SK-N-SH treated with all-trans-retinoic acid at 6 μM for 48 hours (cell line): ENCODE measurements at regions not wholly inside any gene's neighbourhood (a gene's known extent, or its start where the extent isn't known, plus 50 kb on each side); places are given as distances from the start of the nearest gene placed in this dataset.

Experiments used
- ATAC-seq: fragments of 200-7000 bp; cut with Tn5 transposase; 3 replicates; pipeline ENCODE4 v1.9.1; 2020; ENCODE audit warnings: mild to moderate bottlenecking, moderate library complexity
- ARNTL ChIP-seq: fragments of 450-650 bp; formaldehyde crosslinking; IDR thresholded peaks from 2 replicates; pipeline ENCODE4 v1.5.0; 2020; ENCODE audit warnings: low read depth, mild to moderate bottlenecking, moderate library complexity, borderline replicate concordance
- BACH2 ChIP-seq: fragments of 250-450 bp; sonication (Bioruptor Pico); IDR thresholded peaks from 2 replicates; pipeline ENCODE4 v1.9.0; 2021; ENCODE audit warnings: mild to moderate bottlenecking, borderline replicate concordance
- CREB5 ChIP-seq: fragments of 250-450 bp; sonication (Bioruptor Pico); IDR thresholded peaks from 2 replicates; pipeline ENCODE4 v1.5.1; 2020; ENCODE audit warnings: low read depth, mild to moderate bottlenecking, moderate library complexity
- CSRNP3 ChIP-seq: fragments of 250-450 bp; sonication (Bioruptor Pico); IDR thresholded peaks from 2 replicates; pipeline ENCODE4 v1.5.1; 2021; ENCODE audit warnings: mild to moderate bottlenecking, moderate library complexity
- ESRRG ChIP-seq: fragments of 250-450 bp; sonication (Bioruptor Pico); IDR thresholded peaks from 2 replicates; pipeline ENCODE4 v1.6.1; 2021; ENCODE audit warnings: mild to moderate bottlenecking
- GLIS3 ChIP-seq: fragments of 250-450 bp; sonication (Bioruptor Pico); IDR thresholded peaks from 2 replicates; pipeline ENCODE4 v1.5.0; 2020; ENCODE audit warnings: mild to moderate bottlenecking, moderate library complexity
- ISL1 ChIP-seq: fragments of 250-450 bp; sonication (Bioruptor Pico); IDR thresholded peaks from 2 replicates; pipeline ENCODE4 v2.1.2; 2022; ENCODE audit warnings: mild to moderate bottlenecking, moderate library complexity
- OSR1 ChIP-seq: fragments of 250-450 bp; sonication (Bioruptor Pico); IDR thresholded peaks from 2 replicates; pipeline ENCODE4 v1.8.0; 2022; ENCODE audit warnings: moderate library complexity, mild to moderate bottlenecking, inconsistent platforms
- PATZ1 ChIP-seq: fragments of 250-450 bp; sonication (Bioruptor Pico); IDR thresholded peaks from 2 replicates; pipeline ENCODE4 v1.8.0; 2020; ENCODE audit warnings: mild to moderate bottlenecking, moderate library complexity, borderline replicate concordance
- POU6F1 ChIP-seq: fragments of 250-450 bp; sonication (Bioruptor Pico); IDR thresholded peaks from 2 replicates; pipeline ENCODE4 v1.8.0; 2021; ENCODE audit warnings: low read depth, mild to moderate bottlenecking, moderate library complexity, borderline replicate concordance
- PPARA ChIP-seq: fragments of 250-450 bp; sonication (Bioruptor Pico); IDR thresholded peaks from 2 replicates; pipeline ENCODE4 v1.5.0; 2020; ENCODE audit warnings: mild to moderate bottlenecking, borderline replicate concordance
- SNAI2 ChIP-seq: fragments of 250-450 bp; sonication (Bioruptor Pico); IDR thresholded peaks from 2 replicates; pipeline ENCODE4 v1.5.0; 2020; ENCODE audit warnings: mild to moderate bottlenecking, moderate library complexity
- TCF4 ChIP-seq: fragments of 250-450 bp; sonication (Bioruptor Pico); IDR thresholded peaks from 2 replicates; pipeline ENCODE4 v1.8.0; 2021; ENCODE audit warnings: mild to moderate bottlenecking, moderate library complexity, borderline replicate concordance
- TOX ChIP-seq: fragments of 250-450 bp; sonication (Bioruptor Pico); IDR thresholded peaks from 2 replicates; pipeline ENCODE4 v1.8.0; 2021; ENCODE audit warnings: mild to moderate bottlenecking, moderate library complexity, borderline replicate concordance
- TSHZ2 ChIP-seq: fragments of 250-450 bp; sonication (Bioruptor Pico); IDR thresholded peaks from 2 replicates; pipeline ENCODE4 v1.5.0; 2020; ENCODE audit warnings: mild to moderate bottlenecking, moderate library complexity
- ZC3H10 ChIP-seq: fragments of 250-450 bp; sonication (Bioruptor Pico); IDR thresholded peaks from 2 replicates; pipeline ENCODE4 v1.5.1; 2021; ENCODE audit warnings: mild to moderate bottlenecking, moderate library complexity
- ZFP3 ChIP-seq: fragments of 250-450 bp; sonication (Bioruptor Pico); IDR thresholded peaks from 2 replicates; pipeline ENCODE4 v1.5.0; 2020; ENCODE audit warnings: mild to moderate bottlenecking, moderate library complexity
- ZFP30 ChIP-seq: fragments of 450-650 bp; formaldehyde crosslinking; IDR thresholded peaks from 2 replicates; pipeline ENCODE4 v1.5.0; 2022; ENCODE audit warnings: mild to moderate bottlenecking, moderate library complexity
- ZNF565 ChIP-seq: fragments of 450-650 bp; formaldehyde crosslinking; conservative IDR thresholded peaks from 2 replicates; pipeline ENCODE4 v1.5.0; 2020; ENCODE audit warnings: low read depth, mild to moderate bottlenecking, moderate library complexity
- ZNF70 ChIP-seq: fragments of 450-650 bp; formaldehyde crosslinking; IDR thresholded peaks from 2 replicates; pipeline ENCODE4 v1.5.0; 2020; ENCODE audit warnings: mild to moderate bottlenecking, moderate library complexity
- ZNF8 ChIP-seq: fragments of 450-650 bp; formaldehyde crosslinking; IDR thresholded peaks from 2 replicates; pipeline ENCODE4 v1.5.0; 2020; ENCODE audit warnings: mild to moderate bottlenecking, moderate library complexity

- TF ChIP-seq CSRNP3 (CRISPR knock-in tag) (no peak), ZFP3 (CRISPR knock-in tag) (no peak), ZC3H10 (CRISPR knock-in tag) (no peak)
Measured at GRCh38 chrX:20971250-20971649, 403.0 kb upstream of the CNKSR2 start (continued).

GRCh38 chrX:20969565-20969964 lies 404.7 kb upstream of the CNKSR2 start:
- TF ChIP-seq PPARA (CRISPR knock-in tag) (no peak), ARNTL (CRISPR knock-in tag) (no peak), ZNF70 (CRISPR knock-in tag) (no peak), BACH2 (no peak), ZFP3 (CRISPR knock-in tag) (no peak), PATZ1 (CRISPR knock-in tag) (no peak), ISL1 (no peak), TOX (CRISPR knock-in tag) (no peak), ZNF8 (no peak), ESRRG (CRISPR knock-in tag) (no peak), ZNF565 (CRISPR knock-in tag) (no peak), POU6F1 (CRISPR knock-in tag) (no peak), TSHZ2 (CRISPR knock-in tag) (no peak)
- ATAC-seq, result no peak

GRCh38 chrX:20968996-20969395 lies 405.2 kb upstream of the CNKSR2 start:
- TF ChIP-seq ZFP30 (CRISPR knock-in tag) (no peak), OSR1 (CRISPR knock-in tag) (no peak), POU6F1 (CRISPR knock-in tag) (no peak), TCF4 (CRISPR knock-in tag) (no peak), ZNF70 (CRISPR knock-in tag) (no peak), ISL1 (no peak), ZFP3 (CRISPR knock-in tag) (no peak), GLIS3 (CRISPR knock-in tag) (no peak), TOX (CRISPR knock-in tag) (no peak), BACH2 (no peak), ARNTL (CRISPR knock-in tag) (no peak), SNAI2 (CRISPR knock-in tag) (no peak), ZC3H10 (CRISPR knock-in tag) (no peak), PATZ1 (CRISPR knock-in tag) (no peak), CREB5 (CRISPR knock-in tag) (no peak), ZNF8 (no peak)
- ATAC-seq, result no peak
